ENCODE measurements at regions not wholly inside any gene's neighbourhood (a gene's known extent, or its start where the extent isn't known, plus 50 kb on each side); places are given as distances from the start of the nearest gene placed in this dataset.
A peak's percentile ranks its signal among the peaks of the same experiment; 100 is the strongest.

DNA sequence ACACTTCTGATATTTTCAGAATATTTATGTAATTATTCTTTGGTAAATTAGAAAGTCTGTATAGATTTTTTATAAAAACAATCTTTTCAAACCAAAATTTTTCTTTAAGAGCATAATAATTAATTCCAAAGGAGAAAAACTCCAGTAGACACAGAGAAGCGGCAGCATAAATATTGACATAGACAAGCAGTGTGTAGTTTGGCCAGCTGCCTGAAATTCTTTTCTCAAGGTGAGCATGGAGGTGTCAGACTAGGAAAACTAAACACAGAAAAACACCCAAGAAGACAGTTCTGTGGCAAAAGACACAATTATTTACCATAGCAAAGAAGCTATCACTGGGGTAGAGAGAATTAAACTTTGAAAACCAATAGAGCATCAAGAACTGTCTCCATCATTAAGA lies 82.4 kb downstream of the KLF6 start:
- no peak overlapping the region for H3K27ac ChIP-seq
- ATAC-seq (replicated peaks in 6 of 8) = no peak
- in situ Hi-C loops (cut with MboI; ENCODE audit: low pct_unique_long_range_greater_than_20kb in 2 of 9, low sequenced_read_pairs in 9 of 9, unreplicated experiment in 9 of 9) = no loop called here
- H3K4me1 ChIP-seq (replicated peaks in 1 of 2) = peaks cover 31 to 42% of the 10 kb centered on the region in 2 donors
- WGBS, 10 experiments = 67 to 100% (median 95%) methylated on average over 1 of the region's 1 CpG
- no peak overlapping the region for H3K4me3 ChIP-seq

DNA sequence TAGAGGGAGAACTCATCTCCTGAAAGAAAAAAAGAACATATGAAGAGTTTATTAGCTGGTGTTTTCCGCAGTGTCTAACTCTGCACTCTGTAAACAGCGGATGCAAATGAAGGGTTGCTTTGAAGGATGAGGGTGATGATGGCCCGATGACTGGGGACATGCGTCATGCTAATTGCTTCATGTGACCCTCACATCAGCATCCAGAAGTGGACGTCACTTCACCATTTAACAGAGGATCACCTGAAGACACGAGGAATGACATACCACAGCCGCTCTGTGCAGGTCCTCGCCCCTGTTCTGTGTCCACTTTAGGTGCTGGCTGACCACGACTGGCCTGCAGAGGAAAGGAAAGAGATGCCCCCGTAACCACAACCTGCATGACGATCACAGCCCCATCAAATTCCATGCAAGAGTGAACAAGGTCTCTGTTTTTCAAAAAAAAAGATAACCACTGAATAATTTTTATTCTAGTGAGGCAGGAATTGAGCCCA lies 82.9 kb downstream of the KLF6 start:
- peak in 4 of 8 experiments; percentile 8 to 40 (median 20) for ATAC-seq (replicated peaks in 6 of 8)
- WGBS, 10 experiments = 68 to 100% (median 90%) methylated on average over 2 to 11 of the region's 11 CpGs; no CpG with 5 or more reads in 1 of the 10 experiments
- Histone ChIP-seq H3K4me3 (no peak overlapping the region), H3K27ac (no peak overlapping the region), H3K4me1 (replicated peaks in 1 of 2) (peaks cover 31 to 42% of the 10 kb centered on the region in 2 donors)
- in situ Hi-C loops (cut with MboI; ENCODE audit: low pct_unique_long_range_greater_than_20kb in 2 of 9, low sequenced_read_pairs in 9 of 9, unreplicated experiment in 9 of 9) = no loop called here

DNA sequence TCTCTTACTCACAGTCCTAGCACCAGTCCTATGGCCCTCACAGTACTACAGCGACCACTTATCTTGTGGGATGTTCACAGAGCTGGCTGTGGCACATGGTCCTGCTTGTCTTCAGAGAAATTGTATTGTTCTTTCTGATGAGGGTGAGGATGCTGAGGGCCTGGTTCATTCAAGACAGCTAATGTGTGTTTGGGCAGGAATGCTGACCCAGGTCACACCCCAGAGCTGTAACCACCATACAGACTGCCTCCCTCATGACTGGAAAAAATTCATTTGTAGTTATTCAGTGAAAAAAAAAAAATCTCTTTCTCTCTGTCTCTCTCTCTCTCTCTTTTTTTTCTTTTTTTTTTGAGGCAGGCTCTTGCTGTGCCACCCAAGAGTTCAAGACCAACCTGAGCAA lies 83.5 kb downstream of the KLF6 start:
- ATAC-seq (replicated peaks in 6 of 8) = peak in 3 of 8 experiments; percentile 46 to 81 (median 47)
- H3K27ac ChIP-seq = no peak overlapping the region
- H3K4me3 ChIP-seq = no peak overlapping the region
- in situ Hi-C loops (cut with MboI; ENCODE audit: low pct_unique_long_range_greater_than_20kb in 2 of 9, low sequenced_read_pairs in 9 of 9, unreplicated experiment in 9 of 9) = no loop called here
- peaks cover 31 to 42% of the 10 kb centered on the region in 2 donors for H3K4me1 ChIP-seq (replicated peaks in 1 of 2)
- 83 to 100% (median 100%) methylated on average over 1 of the region's 1 CpG; no CpG with 5 or more reads in 5 of the 10 experiments for WGBS, 10 experiments

DNA sequence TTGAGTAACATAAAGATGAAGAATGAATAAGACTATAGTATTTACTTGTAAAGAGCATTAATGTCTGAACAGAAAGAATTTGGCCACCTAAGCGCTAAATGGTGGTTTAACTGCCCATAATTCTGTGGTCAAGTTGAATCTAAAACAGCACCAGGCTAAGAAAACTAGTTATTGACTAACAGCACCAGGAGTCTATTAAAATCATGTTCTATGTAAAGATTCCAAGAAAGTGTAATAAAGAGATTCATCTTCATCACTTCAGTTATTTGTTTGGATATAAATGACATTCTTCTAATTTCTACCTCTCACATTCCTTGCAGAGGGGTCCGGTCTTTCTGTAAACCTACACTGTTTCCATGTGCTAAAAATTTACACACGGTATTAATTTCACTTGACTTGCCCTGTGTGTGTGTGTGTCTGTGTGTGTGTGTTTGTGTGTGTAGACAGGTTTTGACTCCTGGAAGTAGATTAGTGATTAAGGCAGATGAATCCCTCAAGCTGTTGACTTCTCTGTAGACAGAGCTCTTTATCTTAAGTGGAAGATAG lies 84.4 kb downstream of the KLF6 start:
- 53 to 100% (median 78%) methylated on average over 1 to 3 of the region's 3 CpGs for WGBS, 10 experiments
- Histone ChIP-seq H3K4me1 (replicated peaks in 1 of 2) (peaks cover 31 to 42% of the 10 kb centered on the region in 2 donors), H3K4me3 (no peak overlapping the region), H3K27ac (no peak overlapping the region)
- no peak for ATAC-seq (replicated peaks in 6 of 8)
- in situ Hi-C loops (cut with MboI; ENCODE audit: low pct_unique_long_range_greater_than_20kb in 2 of 9, low sequenced_read_pairs in 9 of 9, unreplicated experiment in 9 of 9) = no loop called here

DNA sequence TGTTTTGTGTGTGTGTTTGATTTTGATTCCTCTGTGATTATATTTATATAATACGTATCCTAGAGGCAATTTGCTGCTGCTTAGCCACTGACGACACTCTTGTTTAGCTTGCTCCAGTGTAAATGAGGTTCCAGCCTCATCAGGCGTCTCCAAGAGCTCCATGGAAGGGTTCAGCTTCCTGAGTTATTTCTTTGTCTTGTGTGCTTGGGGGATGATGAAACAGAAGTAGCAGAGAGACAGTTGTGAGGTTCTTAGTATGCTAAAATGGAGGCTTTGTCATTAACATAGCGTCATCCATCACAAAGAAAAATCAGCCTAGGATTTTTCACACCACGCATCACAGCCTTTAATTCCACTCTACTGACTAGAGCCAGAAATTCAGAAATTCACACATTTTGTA lies 85.1 kb downstream of the KLF6 start:
- in situ Hi-C loops (cut with MboI; ENCODE audit: low pct_unique_long_range_greater_than_20kb in 2 of 9, low sequenced_read_pairs in 9 of 9, unreplicated experiment in 9 of 9) = no loop called here
- WGBS, 10 experiments = 0 to 80% (median 38%) methylated on average over 1 to 5 of the region's 5 CpGs; no CpG with 5 or more reads in 1 of the 10 experiments

DNA sequence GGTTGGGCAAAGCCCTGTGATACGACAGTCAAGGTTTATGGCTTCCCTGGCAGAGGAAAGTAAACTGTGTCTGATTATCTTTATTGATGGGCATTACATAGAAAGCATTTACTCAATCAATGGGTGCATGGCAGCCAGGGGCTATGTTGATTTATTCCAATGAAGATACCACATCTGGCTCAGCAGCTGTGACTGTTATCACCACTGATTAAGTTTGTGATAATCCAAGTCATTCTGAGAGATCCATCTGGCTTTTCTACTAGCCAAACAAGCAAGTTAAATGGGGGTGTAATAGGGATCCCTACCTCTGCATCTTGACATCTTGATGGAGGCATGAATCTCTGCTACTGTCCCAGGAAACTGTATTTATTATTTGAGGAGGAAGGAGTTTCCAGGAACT lies 86.7 kb downstream of the KLF6 start:
- no peak overlapping the region for H3K27ac ChIP-seq
- WGBS, 10 experiments = 67 to 86% methylated on average over 1 of the region's 1 CpG; no CpG with 5 or more reads in 8 of the 10 experiments
- in situ Hi-C loops (cut with MboI; ENCODE audit: low pct_unique_long_range_greater_than_20kb in 2 of 9, low sequenced_read_pairs in 9 of 9, unreplicated experiment in 9 of 9) = no loop called here
- peaks cover 33 to 50% of the 10 kb centered on the region in 2 donors for H3K4me1 ChIP-seq (replicated peaks in 1 of 2)
- no peak overlapping the region for H3K4me3 ChIP-seq
- no peak for ATAC-seq (replicated peaks in 6 of 8)

More for the DNA sequence above, 85.1 kb downstream of the KLF6 start:
- peak in 7 of 8 experiments; percentile 33 to 95 (median 90) for ATAC-seq (replicated peaks in 6 of 8)
- peaks cover 31 to 42% of the 10 kb centered on the region in 2 donors for H3K4me1 ChIP-seq (replicated peaks in 1 of 2)
- H3K4me3 ChIP-seq = no peak overlapping the region
- H3K27ac ChIP-seq = peak overlapping the region; percentile 43 to 77

DNA sequence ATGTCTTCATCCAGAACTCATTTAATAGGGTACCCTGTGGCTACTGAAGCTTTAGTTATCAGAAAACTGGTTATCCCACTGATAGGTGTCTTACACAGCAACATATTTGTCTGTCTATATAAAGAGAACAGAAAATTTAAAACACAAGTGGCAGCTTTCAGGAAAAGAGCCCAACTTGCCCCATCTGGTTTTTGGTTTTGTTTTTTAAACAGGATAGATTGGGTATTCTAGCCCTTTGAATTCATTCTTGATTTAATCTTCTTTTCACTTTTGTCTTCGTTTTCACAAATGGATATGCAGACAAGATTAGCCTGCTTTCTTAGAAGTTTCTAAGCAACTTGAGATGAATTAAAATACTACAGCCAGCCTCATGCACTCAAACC lies 91.3 kb downstream of the KLF6 start:
- no peak for ATAC-seq (replicated peaks in 6 of 8)
- in situ Hi-C loops (cut with MboI; ENCODE audit: low pct_unique_long_range_greater_than_20kb in 2 of 9, low sequenced_read_pairs in 9 of 9, unreplicated experiment in 9 of 9) = no loop called here
- 10 to 88% (median 50%) methylated on average over 1 of the region's 1 CpG; no CpG with 5 or more reads in 1 of the 10 experiments for whole genome bisulfite sequencing, 10 experiments
- Histone ChIP-seq H3K4me3 (no peak overlapping the region), H3K4me1 (replicated peaks in 1 of 2) (peaks cover 28 to 34% of the 10 kb centered on the region in 2 donors), H3K27ac (no peak overlapping the region)

DNA sequence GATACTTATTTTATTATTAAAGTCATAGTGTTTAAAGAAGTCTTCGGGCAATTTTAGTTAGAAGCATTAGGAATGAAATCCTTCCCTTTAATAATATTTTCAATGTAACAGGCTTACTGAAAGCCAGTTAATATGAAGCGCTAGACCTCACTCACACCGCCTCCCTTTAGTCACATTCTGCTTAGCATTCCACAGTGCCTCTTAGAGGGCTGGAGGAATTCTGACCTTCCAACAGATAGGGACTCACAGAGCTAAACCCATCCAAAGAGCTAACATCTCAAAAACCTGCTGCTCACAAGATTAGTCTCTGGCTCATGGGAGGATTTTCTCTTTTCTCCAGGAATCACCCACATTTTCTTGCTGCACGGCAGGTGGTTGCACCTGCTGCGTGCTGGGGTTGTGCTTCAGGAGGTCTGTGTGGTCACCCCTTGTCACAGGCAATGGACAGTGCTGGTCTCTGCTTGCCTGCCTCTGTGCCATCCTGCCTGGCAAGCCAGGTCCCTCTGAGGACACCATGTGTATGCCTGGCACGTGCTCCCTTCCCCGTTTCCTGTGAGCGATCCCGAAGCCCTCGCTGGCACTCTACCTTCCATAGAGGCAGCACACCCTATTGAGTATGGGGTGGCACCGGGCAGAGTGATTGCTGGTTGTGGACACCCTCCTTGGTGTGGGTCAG lies 91.8 kb downstream of the KLF6 start:
- H3K27ac ChIP-seq = no peak overlapping the region
- peak in 3 of 8 experiments; percentile 41 to 51 (median 43) for ATAC-seq (replicated peaks in 6 of 8)
- 80 to 100% (median 96%) methylated on average over 1 to 10 of the region's 11 CpGs for WGBS, 10 experiments
- in situ Hi-C loops (cut with MboI; ENCODE audit: low pct_unique_long_range_greater_than_20kb in 2 of 9, low sequenced_read_pairs in 9 of 9, unreplicated experiment in 9 of 9) = no loop called here
- no peak overlapping the region for H3K4me3 ChIP-seq
- peaks cover 23 to 29% of the 10 kb centered on the region in 2 donors for H3K4me1 ChIP-seq (replicated peaks in 1 of 2)

DNA sequence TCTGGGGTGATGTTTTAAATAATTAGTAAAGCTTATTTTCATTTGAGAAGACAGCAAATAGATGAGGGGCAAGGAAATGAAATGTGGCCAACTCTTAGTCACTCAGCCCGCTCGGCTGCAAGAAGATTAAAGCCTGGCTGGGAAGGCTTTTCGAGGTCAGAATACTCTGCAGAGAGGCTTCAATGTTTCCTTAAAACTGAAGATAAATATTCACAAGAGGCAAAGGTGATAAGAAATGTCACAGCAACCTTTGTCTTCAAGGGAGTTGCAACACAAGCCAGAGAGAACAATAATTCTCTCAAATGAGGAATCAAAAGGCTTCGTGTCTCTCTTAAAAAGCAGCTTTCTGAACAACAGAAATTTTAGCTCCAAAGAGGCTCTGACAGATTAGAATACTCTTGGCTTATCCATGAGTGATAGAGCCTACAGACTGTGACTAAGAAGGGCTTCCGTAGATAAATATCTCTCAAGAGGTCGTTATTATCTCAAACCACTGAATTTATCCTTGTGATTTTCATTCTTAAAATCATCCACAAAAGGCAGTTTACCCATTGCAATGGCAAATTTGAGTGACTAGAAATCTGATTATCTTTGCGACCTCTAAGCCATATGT lies 92.5 kb downstream of the KLF6 start:
- H3K4me3 ChIP-seq = no peak overlapping the region
- 33 to 75% (median 52%) methylated on average over 1 to 6 of the region's 7 CpGs for whole genome bisulfite sequencing, 10 experiments
- in situ Hi-C loops (cut with MboI; ENCODE audit: low pct_unique_long_range_greater_than_20kb in 2 of 9, low sequenced_read_pairs in 9 of 9, unreplicated experiment in 9 of 9) = no loop called here
- ATAC-seq (replicated peaks in 6 of 8) = peak in 5 of 8 experiments; percentile 52 to 80 (median 69)
- peaks cover 19 to 24% of the 10 kb centered on the region in 2 donors for H3K4me1 ChIP-seq (replicated peaks in 1 of 2)
- peak overlapping the region in 1 of 2 donors; percentile 12 for H3K27ac ChIP-seq

DNA sequence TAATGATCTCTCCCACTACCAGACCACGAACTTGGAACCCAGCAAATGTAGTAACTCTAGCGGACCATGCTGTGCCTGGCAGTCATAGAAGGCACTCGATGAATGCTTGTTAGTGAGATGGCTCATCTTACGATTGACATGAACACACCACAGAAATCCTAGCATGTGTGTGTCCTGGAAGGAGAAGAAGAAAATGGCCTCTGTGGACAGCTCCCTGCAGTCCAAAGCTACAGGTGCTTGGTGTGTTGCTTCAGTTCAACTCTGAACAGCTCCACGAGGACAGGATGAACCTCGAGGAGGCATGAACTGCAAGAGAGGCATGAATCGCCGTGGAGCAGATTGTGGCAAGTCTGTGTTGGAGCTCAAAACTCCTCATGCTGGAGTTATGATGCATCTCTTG lies 93.5 kb downstream of the KLF6 start:
- Histone ChIP-seq H3K4me1 (replicated peaks in 1 of 2) (peaks cover 19 to 24% of the 10 kb centered on the region in 2 donors), H3K27ac (no peak overlapping the region), H3K4me3 (no peak overlapping the region)
- in situ Hi-C loops (cut with MboI; ENCODE audit: low pct_unique_long_range_greater_than_20kb in 2 of 9, low sequenced_read_pairs in 9 of 9, unreplicated experiment in 9 of 9) = no loop called here
- no peak for ATAC-seq (replicated peaks in 6 of 8)
- WGBS, 10 experiments = 67 to 92% (median 89%) methylated on average over 1 to 8 of the region's 8 CpGs; no CpG with 5 or more reads in 5 of the 10 experiments

DNA sequence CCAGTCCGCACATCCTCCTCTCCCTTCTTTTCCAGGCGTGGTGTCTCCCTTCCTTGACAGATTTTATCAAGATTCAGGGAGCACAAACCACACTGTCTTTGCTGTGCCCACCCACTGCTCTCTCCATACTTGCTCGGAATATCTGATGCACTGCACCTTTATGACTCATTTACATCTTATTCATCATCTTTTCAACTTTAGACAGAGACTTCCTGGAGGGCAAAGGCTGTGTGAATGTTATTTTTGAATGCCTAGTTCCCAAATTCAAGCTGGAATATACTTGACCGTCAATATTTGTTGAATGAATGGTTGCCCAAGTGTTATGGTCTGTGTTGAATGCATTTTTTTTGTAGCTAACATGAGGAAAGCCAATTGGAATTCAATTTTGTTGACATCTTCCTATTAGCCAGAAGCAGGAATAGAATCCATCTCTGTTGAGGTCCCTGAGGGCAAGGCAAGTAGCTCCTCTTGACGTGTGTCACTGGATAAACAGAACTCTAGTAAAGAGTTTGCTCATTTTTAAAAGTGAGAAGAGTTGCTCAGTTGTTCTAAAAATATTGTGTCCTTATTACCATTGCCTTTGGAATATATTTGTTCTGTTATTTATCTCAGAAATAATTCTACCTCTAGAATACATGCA lies 95.0 kb downstream of the KLF6 start:
- WGBS, 10 experiments = 39 to 100% (median 80%) methylated on average over 1 to 5 of the region's 5 CpGs; no CpG with 5 or more reads in 1 of the 10 experiments
- no peak overlapping the region for H3K27ac ChIP-seq
- ATAC-seq (replicated peaks in 6 of 8) = no peak
- H3K4me3 ChIP-seq = no peak overlapping the region
- peaks cover 19 to 28% of the 10 kb centered on the region in 2 donors for H3K4me1 ChIP-seq (replicated peaks in 1 of 2)
- in situ Hi-C loops (cut with MboI; ENCODE audit: low pct_unique_long_range_greater_than_20kb in 2 of 9, low sequenced_read_pairs in 9 of 9, unreplicated experiment in 9 of 9) = no loop called here

DNA sequence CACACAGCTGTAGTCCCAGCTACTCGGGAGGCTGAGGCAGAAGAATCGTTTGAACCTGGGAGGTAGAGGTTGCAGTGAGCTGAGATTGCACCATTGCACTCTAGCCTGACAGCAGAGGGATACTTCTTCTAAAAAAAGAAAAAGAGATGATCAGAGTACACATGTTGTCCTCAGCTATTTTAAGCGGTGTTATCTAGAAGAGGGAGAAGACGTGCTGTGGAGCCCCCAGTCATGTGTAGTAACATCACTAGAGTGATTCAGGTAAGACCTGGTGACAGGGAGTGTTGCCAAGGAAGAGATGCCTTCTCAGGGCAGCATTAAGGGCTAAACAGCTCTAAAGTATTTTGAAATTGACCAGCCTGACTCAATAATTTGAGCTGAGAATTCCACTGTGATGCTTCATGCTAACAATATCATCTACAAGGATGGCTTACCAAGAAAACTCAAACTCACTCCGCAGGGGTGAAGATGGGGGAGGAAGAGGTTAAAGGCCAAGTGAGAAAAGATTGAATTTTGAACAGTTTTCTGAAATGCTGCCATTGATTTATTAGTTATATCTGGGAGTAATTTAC lies 97.4 kb downstream of the KLF6 start:
- Histone ChIP-seq H3K27ac (no peak overlapping the region), H3K4me1 (replicated peaks in 1 of 2) (peaks cover 11 to 16% of the 10 kb centered on the region in 2 donors), H3K4me3 (no peak overlapping the region)
- WGBS, 10 experiments = 56 to 100% (median 75%) methylated on average over 1 to 4 of the region's 5 CpGs; no CpG with 5 or more reads in 1 of the 10 experiments
- in situ Hi-C loops (cut with MboI; ENCODE audit: low pct_unique_long_range_greater_than_20kb in 2 of 9, low sequenced_read_pairs in 9 of 9, unreplicated experiment in 9 of 9) = no loop called here
- ATAC-seq (replicated peaks in 6 of 8) = no peak
